HL-60 (cell line): ENCODE measurements at regions not wholly inside any gene's neighbourhood (a gene's known extent, or its start where the extent isn't known, plus 50 kb on each side); places are given as distances from the start of the nearest gene placed in this dataset.

ENCODE experiments used
- POLR2AphosphoS5 ChIP-seq: IDR thresholded peaks from 2 replicates; pipeline ENCODE4 v1.6.1; 2012; ENCODE audit warnings: low read depth
- TF ChIP-seq, protein P1 (sequence below): IDR thresholded peaks from one replicate; pipeline ENCODE4 v1.5.1; 2011; ENCODE audit warnings: low read length, control low read depth, inconsistent platforms; ENCODE audit not compliant: insufficient read depth
- TF ChIP-seq, protein P2 (sequence below): IDR thresholded peaks from 2 replicates; pipeline ENCODE4 v1.6.1; 2012; ENCODE audit warnings: low read depth; ENCODE audit not compliant: insufficient replicate concordance

DNA sequence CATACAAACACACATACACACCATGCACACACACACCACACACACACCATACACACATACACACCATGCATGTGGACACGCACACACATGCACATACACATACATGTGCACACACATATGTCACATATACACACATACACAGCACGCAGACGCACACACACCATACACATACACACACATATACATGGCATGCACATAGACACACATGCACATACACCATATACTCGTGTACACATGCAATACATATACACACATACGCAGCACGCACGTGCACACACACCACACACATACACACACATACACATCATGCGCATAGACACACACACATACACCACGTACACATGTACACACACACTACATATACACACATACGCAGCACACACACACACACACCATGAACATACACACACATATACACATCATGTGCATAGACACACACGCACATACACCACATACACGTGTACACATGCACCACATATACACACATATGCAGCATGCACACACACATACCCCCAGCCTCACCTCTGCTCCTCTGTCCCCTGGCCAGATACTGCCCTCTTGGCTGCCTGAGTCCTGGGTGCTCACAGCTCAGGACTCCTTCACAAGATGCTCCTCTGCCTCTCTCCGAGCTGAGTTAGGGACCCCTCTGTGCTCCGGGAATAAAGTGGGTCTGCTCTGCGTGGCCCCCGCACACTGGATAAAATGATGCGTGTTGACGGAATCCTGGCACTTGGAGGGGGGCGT, 70.9 kb upstream of the ARHGEF7 start:
- TF ChIP-seq, protein P1, sequence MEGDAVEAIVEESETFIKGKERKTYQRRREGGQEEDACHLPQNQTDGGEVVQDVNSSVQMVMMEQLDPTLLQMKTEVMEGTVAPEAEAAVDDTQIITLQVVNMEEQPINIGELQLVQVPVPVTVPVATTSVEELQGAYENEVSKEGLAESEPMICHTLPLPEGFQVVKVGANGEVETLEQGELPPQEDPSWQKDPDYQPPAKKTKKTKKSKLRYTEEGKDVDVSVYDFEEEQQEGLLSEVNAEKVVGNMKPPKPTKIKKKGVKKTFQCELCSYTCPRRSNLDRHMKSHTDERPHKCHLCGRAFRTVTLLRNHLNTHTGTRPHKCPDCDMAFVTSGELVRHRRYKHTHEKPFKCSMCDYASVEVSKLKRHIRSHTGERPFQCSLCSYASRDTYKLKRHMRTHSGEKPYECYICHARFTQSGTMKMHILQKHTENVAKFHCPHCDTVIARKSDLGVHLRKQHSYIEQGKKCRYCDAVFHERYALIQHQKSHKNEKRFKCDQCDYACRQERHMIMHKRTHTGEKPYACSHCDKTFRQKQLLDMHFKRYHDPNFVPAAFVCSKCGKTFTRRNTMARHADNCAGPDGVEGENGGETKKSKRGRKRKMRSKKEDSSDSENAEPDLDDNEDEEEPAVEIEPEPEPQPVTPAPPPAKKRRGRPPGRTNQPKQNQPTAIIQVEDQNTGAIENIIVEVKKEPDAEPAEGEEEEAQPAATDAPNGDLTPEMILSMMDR, result no peak
- TF ChIP-seq POLR2AphosphoS5, result no peak
- TF ChIP-seq, protein P2, sequence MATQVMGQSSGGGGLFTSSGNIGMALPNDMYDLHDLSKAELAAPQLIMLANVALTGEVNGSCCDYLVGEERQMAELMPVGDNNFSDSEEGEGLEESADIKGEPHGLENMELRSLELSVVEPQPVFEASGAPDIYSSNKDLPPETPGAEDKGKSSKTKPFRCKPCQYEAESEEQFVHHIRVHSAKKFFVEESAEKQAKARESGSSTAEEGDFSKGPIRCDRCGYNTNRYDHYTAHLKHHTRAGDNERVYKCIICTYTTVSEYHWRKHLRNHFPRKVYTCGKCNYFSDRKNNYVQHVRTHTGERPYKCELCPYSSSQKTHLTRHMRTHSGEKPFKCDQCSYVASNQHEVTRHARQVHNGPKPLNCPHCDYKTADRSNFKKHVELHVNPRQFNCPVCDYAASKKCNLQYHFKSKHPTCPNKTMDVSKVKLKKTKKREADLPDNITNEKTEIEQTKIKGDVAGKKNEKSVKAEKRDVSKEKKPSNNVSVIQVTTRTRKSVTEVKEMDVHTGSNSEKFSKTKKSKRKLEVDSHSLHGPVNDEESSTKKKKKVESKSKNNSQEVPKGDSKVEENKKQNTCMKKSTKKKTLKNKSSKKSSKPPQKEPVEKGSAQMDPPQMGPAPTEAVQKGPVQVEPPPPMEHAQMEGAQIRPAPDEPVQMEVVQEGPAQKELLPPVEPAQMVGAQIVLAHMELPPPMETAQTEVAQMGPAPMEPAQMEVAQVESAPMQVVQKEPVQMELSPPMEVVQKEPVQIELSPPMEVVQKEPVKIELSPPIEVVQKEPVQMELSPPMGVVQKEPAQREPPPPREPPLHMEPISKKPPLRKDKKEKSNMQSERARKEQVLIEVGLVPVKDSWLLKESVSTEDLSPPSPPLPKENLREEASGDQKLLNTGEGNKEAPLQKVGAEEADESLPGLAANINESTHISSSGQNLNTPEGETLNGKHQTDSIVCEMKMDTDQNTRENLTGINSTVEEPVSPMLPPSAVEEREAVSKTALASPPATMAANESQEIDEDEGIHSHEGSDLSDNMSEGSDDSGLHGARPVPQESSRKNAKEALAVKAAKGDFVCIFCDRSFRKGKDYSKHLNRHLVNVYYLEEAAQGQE, result no peak
